ENCODE measurements at regions not wholly inside any gene's neighbourhood (a gene's known extent, or its start where the extent isn't known, plus 50 kb on each side); places are given as distances from the start of the nearest gene placed in this dataset.

GRCh38 chr12:61504396-61505080, 755.7 kb upstream of the USP15 start:
- H3K4me1 ChIP-seq (ENCODE audit: control insufficient read depth in 1 of 2, low read depth in 2 of 2) = peaks cover 4 to 21% of the 10 kb centered on the region in 2 donors
- no peaks in the 10 kb centered on the region for H3K27me3 ChIP-seq (replicated peaks; ENCODE audit: insufficient read depth)
- DNase-seq (ENCODE audit: low spot score) (no peak), ATAC-seq (ENCODE audit: insufficient number of reproducible peaks, low FRiP score, low read depth) (no peak)
- H3K27ac ChIP-seq = no peak overlapping the region
- no peaks in the 10 kb centered on the region for H3K9me3 ChIP-seq
- no peak overlapping the region for H3K4me3 ChIP-seq
- no peaks in the 10 kb centered on the region for H3K36me3 ChIP-seq
- TF ChIP-seq, protein P1, sequence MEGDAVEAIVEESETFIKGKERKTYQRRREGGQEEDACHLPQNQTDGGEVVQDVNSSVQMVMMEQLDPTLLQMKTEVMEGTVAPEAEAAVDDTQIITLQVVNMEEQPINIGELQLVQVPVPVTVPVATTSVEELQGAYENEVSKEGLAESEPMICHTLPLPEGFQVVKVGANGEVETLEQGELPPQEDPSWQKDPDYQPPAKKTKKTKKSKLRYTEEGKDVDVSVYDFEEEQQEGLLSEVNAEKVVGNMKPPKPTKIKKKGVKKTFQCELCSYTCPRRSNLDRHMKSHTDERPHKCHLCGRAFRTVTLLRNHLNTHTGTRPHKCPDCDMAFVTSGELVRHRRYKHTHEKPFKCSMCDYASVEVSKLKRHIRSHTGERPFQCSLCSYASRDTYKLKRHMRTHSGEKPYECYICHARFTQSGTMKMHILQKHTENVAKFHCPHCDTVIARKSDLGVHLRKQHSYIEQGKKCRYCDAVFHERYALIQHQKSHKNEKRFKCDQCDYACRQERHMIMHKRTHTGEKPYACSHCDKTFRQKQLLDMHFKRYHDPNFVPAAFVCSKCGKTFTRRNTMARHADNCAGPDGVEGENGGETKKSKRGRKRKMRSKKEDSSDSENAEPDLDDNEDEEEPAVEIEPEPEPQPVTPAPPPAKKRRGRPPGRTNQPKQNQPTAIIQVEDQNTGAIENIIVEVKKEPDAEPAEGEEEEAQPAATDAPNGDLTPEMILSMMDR (IDR thresholded peaks at IDR 0.05) = no peak

GRCh38 chr12:61513499-61513898, 746.7 kb upstream of the USP15 start:
- TF ChIP-seq, protein P1 (IDR thresholded peaks at IDR 0.05) = no peak
- no peak for DNase-seq (ENCODE audit: low spot score)
- H3K27me3 ChIP-seq (replicated peaks; ENCODE audit: insufficient read depth) = no peaks in the 10 kb centered on the region
- H3K9me3 ChIP-seq = no peaks in the 10 kb centered on the region
- no peaks in the 10 kb centered on the region for H3K36me3 ChIP-seq
- no peak overlapping the region for H3K27ac ChIP-seq
- peaks cover 0 to 7% of the 10 kb centered on the region in 2 donors for H3K4me1 ChIP-seq (ENCODE audit: control insufficient read depth in 1 of 2, low read depth in 2 of 2)
- ATAC-seq (ENCODE audit: insufficient number of reproducible peaks, low FRiP score, low read depth) = no peak
- H3K4me3 ChIP-seq = no peak overlapping the region

GRCh38 chr12:61514016-61514415, 746.2 kb upstream of the USP15 start:
- Histone ChIP-seq H3K9me3 (no peaks in the 10 kb centered on the region), H3K4me3 (no peak overlapping the region), H3K4me1 (ENCODE audit: control insufficient read depth in 1 of 2, low read depth in 2 of 2) (peaks cover 0 to 2% of the 10 kb centered on the region in 2 donors), H3K27me3 (replicated peaks; ENCODE audit: insufficient read depth) (no peaks in the 10 kb centered on the region), H3K27ac (no peak overlapping the region), H3K36me3 (no peaks in the 10 kb centered on the region)
- no peak for ATAC-seq (ENCODE audit: insufficient number of reproducible peaks, low FRiP score, low read depth)
- TF ChIP-seq, protein P1 (IDR thresholded peaks at IDR 0.05) = no peak
- no peak for DNase-seq (ENCODE audit: low spot score)

GRCh38 chr12:61521258-61521657, 738.9 kb upstream of the USP15 start:
- Histone ChIP-seq H3K36me3 (no peaks in the 10 kb centered on the region), H3K4me3 (no peak overlapping the region), H3K27me3 (replicated peaks; ENCODE audit: insufficient read depth) (no peaks in the 10 kb centered on the region), H3K9me3 (no peaks in the 10 kb centered on the region), H3K4me1 (ENCODE audit: control insufficient read depth in 1 of 2, low read depth in 2 of 2) (no peaks in the 10 kb centered on the region), H3K27ac (no peak overlapping the region)
- TF ChIP-seq, protein P1 (IDR thresholded peaks at IDR 0.05) = no peak
- no peak for DNase-seq (ENCODE audit: low spot score)
- ATAC-seq (ENCODE audit: insufficient number of reproducible peaks, low FRiP score, low read depth) = no peak

GRCh38 chr12:61523276-61523992, 736.8 kb upstream of the USP15 start:
- H3K4me1 ChIP-seq (ENCODE audit: control insufficient read depth in 1 of 2, low read depth in 2 of 2) = no peaks in the 10 kb centered on the region

More at GRCh38 chr12:61523276-61523992, 736.8 kb upstream of the USP15 start:
- Histone ChIP-seq H3K4me3 (no peak overlapping the region), H3K9me3 (no peaks in the 10 kb centered on the region), H3K27me3 (replicated peaks; ENCODE audit: insufficient read depth) (no peaks in the 10 kb centered on the region), H3K36me3 (no peaks in the 10 kb centered on the region), H3K27ac (no peak overlapping the region)
- DNase-seq (ENCODE audit: low spot score) (no peak), ATAC-seq (ENCODE audit: insufficient number of reproducible peaks, low FRiP score, low read depth) (no peak)
- TF ChIP-seq, protein P1 (IDR thresholded peaks at IDR 0.05) = no peak

All from thoracic aorta (tissue), 2 donors.